GM19463 (cell line): ENCODE measurements at regions not wholly inside any gene's neighbourhood (a gene's known extent, or its start where the extent isn't known, plus 50 kb on each side); places are given as distances from the start of the nearest gene placed in this dataset.

Source experiments
- ATAC-seq: cut with Tn5 transposase; IDR thresholded peaks from one replicate; pipeline ENCODE4 v1.9.1; 2021; ENCODE audit warnings: mild to moderate bottlenecking, moderate library complexity; ENCODE audit not compliant: unreplicated experiment

- ATAC-seq = no peak
These were observed 383.5 kb downstream of the C6orf118 start for GRCh38 chr6:164925681-164926530.

GRCh38 chr6:164924674-164925073 lies 384.7 kb downstream of the C6orf118 start:
- ATAC-seq = no peak

GRCh38 chr6:164917211-164917610 lies 392.2 kb downstream of the C6orf118 start:
- ATAC-seq = no peak

GRCh38 chr6:164916087-164916486 lies 393.3 kb downstream of the C6orf118 start:
- ATAC-seq = no peak

GRCh38 chr6:164911873-164912580 lies 397.4 kb downstream of the C6orf118 start:
- no peak for ATAC-seq

- no peak for ATAC-seq
These were observed 398.3 kb downstream of the C6orf118 start for GRCh38 chr6:164911151-164911550.

- ATAC-seq = no peak
These were observed 402.6 kb downstream of the C6orf118 start for GRCh38 chr6:164906766-164907165.

- ATAC-seq = no peak
These were observed 404.1 kb downstream of the C6orf118 start for GRCh38 chr6:164905311-164905710.

GRCh38 chr6:164898412-164898811 lies 411.0 kb downstream of the C6orf118 start:
- no peak for ATAC-seq

- no peak for ATAC-seq
These were observed 411.7 kb downstream of the C6orf118 start for GRCh38 chr6:164897523-164898235.

GRCh38 chr6:164889980-164890379 lies 419.4 kb downstream of the C6orf118 start:
- ATAC-seq = no peak

- ATAC-seq = no peak
These were observed 421.7 kb downstream of the C6orf118 start for GRCh38 chr6:164887660-164888059.

- no peak for ATAC-seq
These were observed 427.2 kb downstream of the C6orf118 start for GRCh38 chr6:164882236-164882635.

GRCh38 chr6:164871783-164872182 lies 437.6 kb downstream of the C6orf118 start:
- no peak for ATAC-seq

GRCh38 chr6:164870164-164870563 lies 439.2 kb downstream of the C6orf118 start:
- ATAC-seq = no peak

GRCh38 chr6:164861967-164862366 lies 447.4 kb downstream of the C6orf118 start:
- no peak for ATAC-seq

GRCh38 chr6:164859816-164860215 lies 449.6 kb downstream of the C6orf118 start:
- ATAC-seq = no peak

GRCh38 chr6:164856138-164856537 lies 453.3 kb downstream of the C6orf118 start:
- no peak for ATAC-seq

GRCh38 chr6:164855281-164855680 lies 454.1 kb downstream of the C6orf118 start:
- no peak for ATAC-seq

GRCh38 chr6:164854526-164854925 lies 454.9 kb downstream of the C6orf118 start:
- no peak for ATAC-seq

GRCh38 chr6:164845773-164846172 lies 463.6 kb downstream of the C6orf118 start:
- no peak for ATAC-seq

GRCh38 chr6:164842085-164842484 lies 467.3 kb downstream of the C6orf118 start:
- no peak for ATAC-seq
